Neural crest cell (in vitro differentiated cells): ENCODE measurements at regions not wholly inside any gene's neighbourhood (a gene's known extent, or its start where the extent isn't known, plus 50 kb on each side); places are given as distances from the start of the nearest gene placed in this dataset.

Experiments
- DNase-seq: peaks from one replicate; pipeline ENCODE4 v3.0.0; 2021; ENCODE audit warnings: low read depth, mixed read lengths, low spot score
- H3K27ac Mint-ChIP-seq: one replicate; pipeline ENCODE4 v1.8.0; 2021; ENCODE audit warnings: mild to moderate bottlenecking, mixed read lengths; ENCODE audit not compliant: unreplicated experiment
- H3K27me3 Mint-ChIP-seq: 2 replicates; pipeline ENCODE4 v1.8.0; 2021; ENCODE audit warnings: low read depth, mild to moderate bottlenecking, mixed read lengths
- H3K36me3 Mint-ChIP-seq: 2 replicates; pipeline ENCODE4 v1.8.0; 2021; ENCODE audit warnings: low read depth, mild to moderate bottlenecking, mixed read lengths
- H3K4me1 Mint-ChIP-seq: 2 replicates; pipeline ENCODE4 v1.8.0; 2021; ENCODE audit warnings: mixed read lengths
- H3K4me3 Mint-ChIP-seq: one replicate; pipeline ENCODE4 v1.8.0; 2021; ENCODE audit warnings: mild to moderate bottlenecking, mixed read lengths
- H3K9me3 Mint-ChIP-seq: 2 replicates; pipeline ENCODE4 v1.8.0; 2021; ENCODE audit warnings: mixed read lengths
- CTCF ChIP-seq: fragments of 200-600 bp; sonication (generic); conservative IDR thresholded peaks from 2 replicates; pipeline ENCODE4 v1.5.0; 2021; ENCODE audit warnings: antibody characterized with exemption, mild to moderate bottlenecking

GRCh38 chr9:602716-603115 lies 238.8 kb upstream of the DMRT1 start:
- Mint-ChIP-seq H3K4me1 (no peaks in the 10 kb centered on the region), H3K4me3 (no peak overlapping the region), H3K36me3 (peaks cover 3% of the 10 kb centered on the region), H3K27me3 (no peaks in the 10 kb centered on the region), H3K9me3 (no peaks in the 10 kb centered on the region), H3K27ac (no peak overlapping the region)
- DNase-seq: no peak
- no peak for TF ChIP-seq CTCF

- no peak overlapping the region for H3K4me3 Mint-ChIP-seq
- TF ChIP-seq CTCF: no peak
- DNase-seq: no peak
- H3K9me3 Mint-ChIP-seq: no peaks in the 10 kb centered on the region
- H3K27me3 Mint-ChIP-seq: no peaks in the 10 kb centered on the region
- H3K36me3 Mint-ChIP-seq: peaks cover 3% of the 10 kb centered on the region
- H3K27ac Mint-ChIP-seq: no peak overlapping the region
- no peaks in the 10 kb centered on the region for H3K4me1 Mint-ChIP-seq
Measured at GRCh38 chr9:603126-603525, 238.4 kb upstream of the DMRT1 start.

GRCh38 chr9:607417-607816 lies 234.1 kb upstream of the DMRT1 start:
- Mint-ChIP-seq H3K4me3 (no peak overlapping the region), H3K4me1 (no peaks in the 10 kb centered on the region), H3K27me3 (no peaks in the 10 kb centered on the region), H3K27ac (no peak overlapping the region), H3K36me3 (no peaks in the 10 kb centered on the region), H3K9me3 (no peaks in the 10 kb centered on the region)
- no peak for TF ChIP-seq CTCF
- DNase-seq: no peak

DNA sequence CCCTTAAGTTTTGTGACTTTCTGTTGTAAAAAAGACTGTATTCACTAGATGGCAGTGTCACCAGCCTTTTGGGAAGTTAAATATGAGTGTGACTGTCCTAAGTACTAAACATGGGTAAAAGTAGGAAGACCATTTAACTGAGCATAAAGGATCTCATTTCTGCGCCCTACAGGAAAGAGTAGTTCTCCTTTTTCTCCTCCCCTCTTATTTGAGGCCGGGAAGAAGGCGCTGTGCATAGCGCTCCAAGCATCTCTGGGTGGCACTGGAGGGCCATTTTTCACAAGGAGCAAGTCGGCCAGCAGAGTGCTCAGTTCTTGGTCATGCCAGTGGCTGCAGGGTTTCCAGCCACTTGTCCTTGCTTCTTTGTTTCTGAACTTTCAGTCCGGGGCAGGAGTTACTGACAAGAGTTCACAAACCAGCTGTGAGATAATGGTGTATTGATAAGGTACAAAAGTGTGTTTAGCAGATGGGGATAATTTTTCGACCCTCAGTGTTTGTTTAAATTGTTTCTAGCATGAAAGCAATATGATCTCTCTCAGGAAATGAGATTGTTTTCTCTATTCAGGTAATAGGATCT lies 227.6 kb upstream of the DMRT1 start:
- Mint-ChIP-seq H3K4me3 (no peak overlapping the region), H3K4me1 (peaks cover 10% of the 10 kb centered on the region), H3K27me3 (no peaks in the 10 kb centered on the region), H3K27ac (no peak overlapping the region), H3K9me3 (no peaks in the 10 kb centered on the region), H3K36me3 (no peaks in the 10 kb centered on the region)
- TF ChIP-seq CTCF: peak; percentile 82
- DNase-seq: peak; percentile 44

GRCh38 chr9:614431-614830 lies 227.1 kb upstream of the DMRT1 start:
- Mint-ChIP-seq H3K4me1 (peaks cover 10% of the 10 kb centered on the region), H3K4me3 (no peak overlapping the region), H3K9me3 (no peaks in the 10 kb centered on the region), H3K27ac (no peak overlapping the region), H3K36me3 (no peaks in the 10 kb centered on the region), H3K27me3 (no peaks in the 10 kb centered on the region)
- DNase-seq: no peak
- TF ChIP-seq CTCF: no peak

DNA sequence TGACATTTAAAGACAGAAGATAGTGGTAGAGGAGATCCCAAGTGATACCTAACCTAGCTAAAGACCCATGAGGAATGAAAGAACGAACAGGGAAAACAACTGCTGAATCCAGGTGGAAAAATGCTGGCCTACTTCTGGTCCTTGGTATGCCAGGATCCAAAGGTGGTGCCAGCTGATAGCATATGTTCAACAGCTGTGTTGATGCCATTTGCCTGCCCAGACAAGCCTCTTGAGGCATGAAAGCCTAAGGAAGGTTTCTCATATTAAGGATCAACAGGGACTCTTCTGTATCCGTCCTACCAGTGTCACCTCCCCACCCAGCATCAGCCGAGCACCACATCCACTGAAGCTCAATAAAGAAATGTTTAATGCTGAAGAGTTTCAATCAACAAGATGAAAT lies 225.7 kb upstream of the DMRT1 start:
- Mint-ChIP-seq H3K27me3 (no peaks in the 10 kb centered on the region), H3K4me1 (peaks cover 10% of the 10 kb centered on the region), H3K4me3 (no peak overlapping the region), H3K9me3 (no peaks in the 10 kb centered on the region), H3K27ac (no peak overlapping the region), H3K36me3 (no peaks in the 10 kb centered on the region)
- DNase-seq: no peak
- TF ChIP-seq CTCF: no peak
